DND-41 (cell line): ENCODE measurements at regions not wholly inside any gene's neighbourhood (a gene's known extent, or its start where the extent isn't known, plus 50 kb on each side); places are given as distances from the start of the nearest gene placed in this dataset.

Experiments used
- EZH2 ChIP-seq: IDR thresholded peaks from 3 replicates; pipeline ENCODE4 v1.6.1; 2012; ENCODE audit warnings: borderline replicate concordance, low read depth, mild to moderate bottlenecking, moderate library complexity, low read length, inconsistent platforms; ENCODE audit not compliant: severe bottlenecking
- TF ChIP-seq, protein P1 (sequence below): IDR thresholded peaks from 2 replicates; pipeline ENCODE4 v1.5.1; 2012; ENCODE audit warnings: borderline replicate concordance, low read length, moderate library complexity, mild to moderate bottlenecking; ENCODE audit not compliant: poor library complexity, severe bottlenecking; ENCODE audit errors: extremely low read depth

DNA sequence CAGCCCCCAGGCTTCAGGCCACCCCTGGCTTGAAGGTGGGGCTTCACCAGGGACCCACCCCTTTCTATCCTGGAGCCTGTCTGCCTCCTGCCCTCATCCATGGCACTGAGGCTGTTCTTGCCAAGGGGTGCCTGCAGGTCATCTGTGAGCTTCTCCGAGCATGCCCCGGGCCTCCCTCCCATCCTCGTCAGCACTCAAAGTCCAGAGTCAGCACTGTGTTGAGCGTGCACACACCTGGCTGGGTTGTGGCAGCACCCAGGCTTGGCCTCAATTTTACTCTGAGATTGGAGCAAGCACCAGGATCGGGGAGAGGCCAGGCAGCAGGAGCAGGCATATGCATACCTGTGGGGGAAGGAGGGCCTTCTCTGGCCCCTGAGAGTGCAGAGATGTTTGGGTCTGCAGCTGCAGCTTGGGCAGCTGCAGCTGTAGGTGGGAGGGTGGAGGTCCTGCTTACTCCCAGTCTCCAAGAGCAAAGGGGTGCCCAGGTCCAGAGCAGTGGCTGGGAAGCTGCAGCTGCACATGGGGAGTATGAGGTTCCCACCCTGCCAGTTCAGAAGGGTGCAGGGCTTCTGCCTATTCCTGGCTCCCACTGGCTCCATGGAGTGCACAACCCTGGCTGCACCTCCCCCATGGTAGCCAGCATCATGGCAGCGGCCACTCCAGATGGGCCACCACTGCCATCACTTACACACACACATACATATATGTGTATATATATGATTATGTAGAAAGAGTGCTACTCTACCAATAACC, 488.7 kb downstream of the JRKL start:
- TF ChIP-seq, protein P1, sequence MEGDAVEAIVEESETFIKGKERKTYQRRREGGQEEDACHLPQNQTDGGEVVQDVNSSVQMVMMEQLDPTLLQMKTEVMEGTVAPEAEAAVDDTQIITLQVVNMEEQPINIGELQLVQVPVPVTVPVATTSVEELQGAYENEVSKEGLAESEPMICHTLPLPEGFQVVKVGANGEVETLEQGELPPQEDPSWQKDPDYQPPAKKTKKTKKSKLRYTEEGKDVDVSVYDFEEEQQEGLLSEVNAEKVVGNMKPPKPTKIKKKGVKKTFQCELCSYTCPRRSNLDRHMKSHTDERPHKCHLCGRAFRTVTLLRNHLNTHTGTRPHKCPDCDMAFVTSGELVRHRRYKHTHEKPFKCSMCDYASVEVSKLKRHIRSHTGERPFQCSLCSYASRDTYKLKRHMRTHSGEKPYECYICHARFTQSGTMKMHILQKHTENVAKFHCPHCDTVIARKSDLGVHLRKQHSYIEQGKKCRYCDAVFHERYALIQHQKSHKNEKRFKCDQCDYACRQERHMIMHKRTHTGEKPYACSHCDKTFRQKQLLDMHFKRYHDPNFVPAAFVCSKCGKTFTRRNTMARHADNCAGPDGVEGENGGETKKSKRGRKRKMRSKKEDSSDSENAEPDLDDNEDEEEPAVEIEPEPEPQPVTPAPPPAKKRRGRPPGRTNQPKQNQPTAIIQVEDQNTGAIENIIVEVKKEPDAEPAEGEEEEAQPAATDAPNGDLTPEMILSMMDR, result no peak
- TF ChIP-seq EZH2, result no peak
